Astrocyte of the spinal cord (primary cell): ENCODE measurements at regions not wholly inside any gene's neighbourhood (a gene's known extent, or its start where the extent isn't known, plus 50 kb on each side); places are given as distances from the start of the nearest gene placed in this dataset.

Experiments used
- DNase-seq: peaks from one replicate; pipeline ENCODE4 v3.0.0; 2011; ENCODE audit warnings: low read depth, low spot score
- H3K4me3 ChIP-seq: 2 replicates; pipeline ENCODE4 v1.5.1; 2011; ENCODE audit warnings: low read depth, mild to moderate bottlenecking, low read length, moderate library complexity
- CTCF ChIP-seq: IDR thresholded peaks from 2 replicates; pipeline ENCODE4 v1.5.1; 2012; ENCODE audit warnings: low read depth, mild to moderate bottlenecking, low read length, inconsistent platforms
- in situ Hi-C: cut with HindIII; loops from 2 replicates; pipeline ENCODE4 v1.10.0; 2017; ENCODE audit warnings: low sequenced_read_pairs

DNA sequence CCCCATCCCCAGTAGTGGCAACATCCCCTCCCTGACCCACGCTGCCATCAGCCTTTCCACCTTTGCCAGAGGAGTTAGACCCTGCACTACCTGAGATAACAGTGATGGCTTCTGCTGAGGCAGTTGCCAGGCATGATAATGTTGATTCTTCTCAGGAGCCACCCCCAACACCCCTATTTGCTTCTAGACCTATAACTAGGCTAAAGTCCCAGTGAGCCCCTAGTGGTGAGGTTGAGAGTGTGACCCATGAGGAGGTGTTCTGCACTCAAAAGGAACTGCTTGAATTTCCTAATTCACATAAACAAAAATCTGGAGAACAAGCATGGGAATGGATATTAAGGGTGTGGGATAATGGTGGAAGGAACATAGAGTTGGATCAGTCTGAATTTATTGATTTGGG, 159.6 kb upstream of the COL11A1 start:
- in situ Hi-C loops = no loop called here
- no peak for DNase-seq
- peak; percentile 27 for TF ChIP-seq CTCF
- H3K4me3 ChIP-seq = no peak overlapping the region

DNA sequence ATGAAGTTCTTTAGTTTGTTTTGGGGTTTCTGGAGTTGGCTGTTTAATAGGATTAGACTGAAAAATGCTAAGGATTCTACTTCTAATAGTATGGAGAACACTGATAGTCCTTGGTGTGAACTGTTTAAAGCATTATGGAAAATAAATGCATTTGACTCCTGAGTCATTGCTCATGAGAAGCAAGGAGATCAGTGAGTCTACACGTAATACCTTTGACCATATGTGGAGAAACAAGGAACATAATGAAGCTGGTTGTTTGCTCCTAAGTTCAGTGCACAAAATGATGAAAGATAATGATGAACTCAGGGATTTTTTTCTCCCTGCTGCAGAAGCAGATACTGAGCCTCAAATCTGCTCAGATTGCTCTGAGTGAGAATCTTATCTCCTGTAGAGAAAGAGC, 158.9 kb upstream of the COL11A1 start:
- no peak for TF ChIP-seq CTCF
- in situ Hi-C loops = no loop called here
- DNase-seq = no peak
- no peak overlapping the region for H3K4me3 ChIP-seq

GRCh38 chr1:103266036-103266435, 157.7 kb upstream of the COL11A1 start:
- in situ Hi-C loops = no loop called here
- no peak for TF ChIP-seq CTCF
- H3K4me3 ChIP-seq = no peak overlapping the region
- DNase-seq = peak; percentile 69

DNA sequence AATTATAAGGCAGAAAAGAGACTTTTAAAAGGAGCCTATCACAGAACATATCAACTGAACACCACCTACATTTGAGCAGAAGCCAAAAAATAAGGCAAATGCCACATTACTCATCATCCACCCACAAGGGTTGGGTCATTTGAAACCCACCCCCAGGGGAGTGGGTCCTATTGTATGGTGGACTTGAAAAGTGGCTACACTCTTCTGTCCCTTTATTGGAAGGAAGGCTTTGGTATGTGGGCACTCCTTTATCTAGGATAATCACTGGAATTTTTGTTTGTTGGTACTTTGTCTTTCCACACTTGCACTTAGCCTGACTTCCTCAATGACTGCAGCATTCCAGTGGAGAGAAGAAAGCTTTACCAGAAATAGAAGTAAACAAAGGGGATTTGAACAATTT, 157.2 kb upstream of the COL11A1 start:
- in situ Hi-C loops = no loop called here
- peak; percentile 53 for DNase-seq

DNA sequence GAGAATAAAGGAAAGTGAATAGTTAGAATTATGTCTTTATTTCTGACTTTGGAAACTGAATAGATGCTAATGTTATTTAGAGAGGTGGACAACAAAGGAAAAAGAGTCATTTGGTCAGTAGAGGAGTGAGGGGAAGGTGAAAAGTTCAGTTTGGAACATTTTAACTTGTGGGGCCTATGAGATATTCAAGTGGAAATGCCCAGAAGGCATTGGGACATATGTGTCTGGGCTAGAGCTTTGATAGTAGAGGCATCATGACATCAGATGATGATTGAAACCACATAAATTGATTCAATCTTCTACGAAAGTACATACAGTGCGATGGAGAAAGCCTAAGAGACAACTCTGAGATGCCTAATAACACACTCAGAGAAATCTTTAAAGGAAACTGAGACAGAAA, 151.7 kb upstream of the COL11A1 start:
- DNase-seq = no peak
- no peak overlapping the region for H3K4me3 ChIP-seq
- no peak for TF ChIP-seq CTCF
- in situ Hi-C loops = no loop called here

More for the DNA sequence above, 157.2 kb upstream of the COL11A1 start:
- no peak overlapping the region for H3K4me3 ChIP-seq
- TF ChIP-seq CTCF = no peak

GRCh38 chr1:103256490-103256889, 148.2 kb upstream of the COL11A1 start:
- no peak for TF ChIP-seq CTCF
- in situ Hi-C loops = no loop called here
- no peak overlapping the region for H3K4me3 ChIP-seq
- peak; percentile 55 for DNase-seq

DNA sequence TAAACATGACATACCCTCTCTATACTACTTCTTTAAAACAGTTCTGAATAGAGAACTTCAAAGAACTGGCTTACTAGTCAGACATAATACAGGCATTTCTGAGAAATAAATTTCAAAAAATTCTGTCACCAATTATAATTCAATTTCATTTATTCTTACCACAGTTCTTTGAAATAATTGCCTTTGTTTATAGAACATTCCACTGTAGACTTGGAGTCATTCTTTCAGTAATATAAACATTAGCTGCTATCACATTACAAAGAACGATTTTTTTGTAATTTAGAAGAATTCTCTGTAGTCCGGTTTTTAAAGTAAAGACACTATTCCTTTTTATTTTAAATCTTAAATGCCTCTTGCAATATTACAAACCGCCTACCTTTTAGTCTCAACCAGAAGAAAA, 146.4 kb upstream of the COL11A1 start:
- H3K4me3 ChIP-seq = no peak overlapping the region
- in situ Hi-C loops = no loop called here

More for the DNA sequence above, 146.4 kb upstream of the COL11A1 start:
- DNase-seq = peak; percentile 34
- TF ChIP-seq CTCF = no peak
